CD14-positive monocyte (primary cell): ENCODE measurements at regions not wholly inside any gene's neighbourhood (a gene's known extent, or its start where the extent isn't known, plus 50 kb on each side); places are given as distances from the start of the nearest gene placed in this dataset.

ENCODE experiments used
- DNase-seq, 3 donors: peaks; one replicate each; pipeline ENCODE4 v3.0.0-alpha.2; 2011 to 2022
- H2AFZ ChIP-seq: 2 replicates; pipeline ENCODE4 v1.6.0; 2012; ENCODE audit warnings: mild to moderate bottlenecking, low read depth, low read length, inconsistent platforms; ENCODE audit not compliant: insufficient read depth, poor library complexity, severe bottlenecking
- H3K27ac ChIP-seq, 2 donors: 1 replicate in 1 of 2; 2 replicates in 1 of 2; pipeline ENCODE4 v1.5.1; 2012 to 2013; ENCODE audit warnings: low read length in 2 of 2, control low read depth in 1 of 2, inconsistent platforms in 1 of 2, low read depth in 1 of 2, mild to moderate bottlenecking in 1 of 2
- H3K27me3 ChIP-seq, 2 donors: one replicate each; pipeline versions ENCODE4 v1.6.0 to v1.6.1; 2011 to 2013; ENCODE audit warnings: low read length in 2 of 2; ENCODE audit not compliant: control insufficient read depth in 2 of 2, insufficient read depth in 2 of 2
- H3K36me3 ChIP-seq, 2 donors: replicated peaks in 1 of 2; 1 replicate in 1 of 2; 2 replicates in 1 of 2; pipeline versions ENCODE4 v1.5.1 to v1.6.1; 2012 to 2013; ENCODE audit warnings: low read length in 2 of 2, control low read depth in 1 of 2, inconsistent platforms in 1 of 2, mild to moderate bottlenecking in 1 of 2; ENCODE audit not compliant: insufficient read depth in 2 of 2, control insufficient read depth in 1 of 2
- H3K4me1 ChIP-seq, 2 donors: 1 replicate in 1 of 2; 2 replicates in 1 of 2; pipeline versions ENCODE4 v1.5.1 to v1.6.1; 2012 to 2013; ENCODE audit warnings: low read length in 2 of 2, control low read depth in 1 of 2, inconsistent platforms in 1 of 2, mild to moderate bottlenecking in 1 of 2, moderate library complexity in 1 of 2; ENCODE audit not compliant: insufficient read depth in 2 of 2, control insufficient read depth in 1 of 2
- H3K4me2 ChIP-seq: replicated peaks from 2 replicates; pipeline ENCODE3; 2012; ENCODE audit warnings: low read length, moderate library complexity, mild to moderate bottlenecking; ENCODE audit not compliant: poor library complexity, severe bottlenecking; ENCODE audit errors: extremely low read depth
- H3K4me3 ChIP-seq, 3 experiments: fragments of 200-600 bp in 1 of 3; sonication (generic) in 1 of 3; replicated peaks in 1 of 3; 1 replicate in 2 of 3; 2 replicates in 1 of 3; pipeline ENCODE4 v1.5.1; 2011 to 2013; ENCODE audit warnings: low read length in 3 of 3, mild to moderate bottlenecking in 3 of 3, control low read depth in 2 of 3, low read depth in 2 of 3, inconsistent platforms in 1 of 3, moderate library complexity in 1 of 3
- H3K79me2 ChIP-seq: 2 replicates; pipeline ENCODE4 v1.6.0; 2012; ENCODE audit warnings: mild to moderate bottlenecking, control low read depth, inconsistent platforms, low read length, moderate library complexity; ENCODE audit not compliant: insufficient read depth
- H3K9ac ChIP-seq: 2 replicates; pipeline ENCODE4 v1.6.0; 2017; ENCODE audit warnings: low read length, mild to moderate bottlenecking; ENCODE audit not compliant: insufficient read depth, poor library complexity, severe bottlenecking
- H3K9me3 ChIP-seq, 2 donors: replicated peaks in 1 of 2; 1 replicate in 1 of 2; 2 replicates in 1 of 2; pipeline versions ENCODE4 v1.5.1 to v1.6.1; 2012 to 2013; ENCODE audit warnings: low read length in 2 of 2, control low read depth in 1 of 2; ENCODE audit not compliant: control insufficient read depth in 1 of 2, insufficient read depth in 1 of 2
- H4K20me1 ChIP-seq: 2 replicates; pipeline ENCODE4 v1.6.0; 2012; ENCODE audit warnings: mild to moderate bottlenecking, low read length, control low read depth, moderate library complexity; ENCODE audit not compliant: insufficient read depth
- H3K27ac Mint-ChIP-seq, 7 donors: one replicate each; pipeline ENCODE4 v1.8.0; 2020; ENCODE audit warnings: mild to moderate bottlenecking in 7 of 7, mixed read lengths in 7 of 7, moderate library complexity in 6 of 7, inconsistent platforms in 2 of 7
- H3K27me3 Mint-ChIP-seq, 3 donors: one replicate each; pipeline ENCODE4 v1.8.0; 2021 to 2022; ENCODE audit warnings: low read depth in 3 of 3, mild to moderate bottlenecking in 3 of 3, mixed read lengths in 3 of 3, moderate library complexity in 3 of 3, inconsistent platforms in 1 of 3
- H3K36me3 Mint-ChIP-seq, 2 donors: one replicate each; pipeline ENCODE4 v1.8.0; 2020; ENCODE audit warnings: mixed read lengths in 2 of 2, inconsistent platforms in 1 of 2, mild to moderate bottlenecking in 1 of 2
- H3K4me1 Mint-ChIP-seq: one replicate; pipeline ENCODE4 v1.8.0; 2020; ENCODE audit warnings: mild to moderate bottlenecking, mixed read lengths
- H3K4me3 Mint-ChIP-seq, 2 donors: one replicate each; pipeline ENCODE4 v1.8.0; 2020; ENCODE audit warnings: mild to moderate bottlenecking in 2 of 2, mixed read lengths in 2 of 2, moderate library complexity in 1 of 2
- H3K9me3 Mint-ChIP-seq, 7 donors: one replicate each; pipeline ENCODE4 v1.8.0; 2020 to 2022; ENCODE audit warnings: mixed read lengths in 7 of 7, mild to moderate bottlenecking in 6 of 7, moderate library complexity in 6 of 7, inconsistent platforms in 2 of 7
- CTCF ChIP-seq: fragments of 200-600 bp; IDR thresholded peaks from one replicate; pipeline ENCODE4 v1.8.0; 2022; ENCODE audit warnings: antibody characterized with exemption, mild to moderate bottlenecking
- WGBS: methylation state at CpG from one replicate; pipeline ENCODE4 v1.1.5; 2013; ENCODE audit warnings: missing lambda C conversion rate; ENCODE audit not compliant: insufficient coverage; 5-methylcytosine and 5-hydroxymethylcytosine counted together
- intact Hi-C, 2 donors: fragments of 100-400 bp; cut with micrococcal nuclease; formaldehyde crosslinking; loops; one replicate each; pipeline versions ENCODE4 v1.15.0 to v1.15.1; 2023

- H3K27me3 Mint-ChIP-seq, result peaks cover 0 to 2% (median 0%) of the 10 kb centered on the region in 3 donors
- peaks cover 0 to 7% of the 10 kb centered on the region in 2 donors for H3K9me3 ChIP-seq
- no peaks in the 10 kb centered on the region for H3K79me2 ChIP-seq
- H3K9me3 Mint-ChIP-seq, result peaks cover 0 to 6% (median 2%) of the 10 kb centered on the region in 7 donors
- no peaks in the 10 kb centered on the region for H3K27me3 ChIP-seq
- H3K27ac Mint-ChIP-seq, result no peak overlapping the region
- no peak overlapping the region for H3K4me3 ChIP-seq
- no peaks in the 10 kb centered on the region for H3K36me3 Mint-ChIP-seq
- H3K4me3 Mint-ChIP-seq, result no peak overlapping the region
- intact Hi-C loops, result no loop called here
- H4K20me1 ChIP-seq, result no peaks in the 10 kb centered on the region
- peaks cover 5% of the 10 kb centered on the region for H3K4me1 Mint-ChIP-seq
- H3K36me3 ChIP-seq, result no peaks in the 10 kb centered on the region
- no peak for DNase-seq
- H3K4me1 ChIP-seq, result peaks cover 4% of the 10 kb centered on the region in 2 donors
- no peak for TF ChIP-seq CTCF
- no peak overlapping the region for H2AFZ ChIP-seq
- H3K9ac ChIP-seq, result no peak overlapping the region
- H3K27ac ChIP-seq, result no peak overlapping the region
- H3K4me2 ChIP-seq, result no peak overlapping the region
Measured at GRCh38 chr10:88182601-88182930, 319.1 kb downstream of the PTEN start.

- no peak overlapping the region for H3K27ac Mint-ChIP-seq
- peaks cover 11% of the 10 kb centered on the region for H3K4me1 Mint-ChIP-seq
- H3K36me3 ChIP-seq, result no peaks in the 10 kb centered on the region
- no peak overlapping the region for H2AFZ ChIP-seq
- H3K9ac ChIP-seq, result no peak overlapping the region
- H4K20me1 ChIP-seq, result no peaks in the 10 kb centered on the region
- H3K4me1 ChIP-seq, result peaks cover 9 to 11% of the 10 kb centered on the region in 2 donors
- TF ChIP-seq CTCF, result no peak
- H3K79me2 ChIP-seq, result no peaks in the 10 kb centered on the region
- no peak overlapping the region for H3K27ac ChIP-seq
- H3K4me2 ChIP-seq, result no peak overlapping the region
- H3K27me3 ChIP-seq, result no peaks in the 10 kb centered on the region
- no peak for DNase-seq
- intact Hi-C loops, result no loop called here
- H3K9me3 Mint-ChIP-seq, result peaks cover 0 to 3% (median 0%) of the 10 kb centered on the region in 7 donors
- peaks cover 0 to 2% (median 0%) of the 10 kb centered on the region in 3 donors for H3K27me3 Mint-ChIP-seq
- no peaks in the 10 kb centered on the region for H3K9me3 ChIP-seq
- no peaks in the 10 kb centered on the region for H3K36me3 Mint-ChIP-seq
- no peak overlapping the region for H3K4me3 Mint-ChIP-seq
- no peak overlapping the region for H3K4me3 ChIP-seq
- WGBS, result no CpG with 5 or more reads among the region's 3 CpGs
Measured at GRCh38 chr10:88184543-88185297, 321.3 kb downstream of the PTEN start.
